ENCODE measurements at regions not wholly inside any gene's neighbourhood (a gene's known extent, or its start where the extent isn't known, plus 50 kb on each side); places are given as distances from the start of the nearest gene placed in this dataset.

- Histone ChIP-seq H3K27me3 (ENCODE audit: control insufficient read depth, insufficient read depth) (no peaks in the 10 kb centered on the region), H3K4me3 (ENCODE audit: low read length) (no peak overlapping the region), H3K27ac (ENCODE audit: low read length) (no peak overlapping the region), H3K4me1 (ENCODE audit: control insufficient read depth, insufficient read depth, low read length) (no peaks in the 10 kb centered on the region), H3K9me3 (ENCODE audit: control insufficient read depth, low read length) (no peaks in the 10 kb centered on the region)
- 89% methylated on average over 8 of the region's 8 CpGs for WGBS
- ATAC-seq (no peak), DNase-seq (no peak)
- intact Hi-C loops (cut with DNase I) = no loop called here
These were observed 67.4 kb upstream of the RAB18 start for GRCh38 chr10:27436710-27437109.

DNA sequence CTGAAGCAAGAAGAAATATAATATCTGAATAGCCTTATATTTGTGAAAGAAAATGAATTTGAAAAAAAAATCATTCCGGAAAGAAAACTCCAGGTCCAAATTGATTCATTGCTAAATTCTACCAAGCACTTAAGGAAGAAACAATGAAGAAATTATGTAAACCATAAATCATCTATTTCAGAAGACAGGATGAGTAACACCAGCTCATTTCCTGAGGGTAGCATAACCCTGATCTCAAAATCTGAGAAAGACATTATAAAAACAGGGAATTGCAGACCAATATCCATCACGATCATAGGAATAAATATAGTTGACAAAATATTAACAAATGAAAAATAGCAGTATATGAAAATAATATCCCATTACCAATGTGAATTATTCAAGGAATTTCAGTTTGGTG lies 70.1 kb upstream of the RAB18 start:
- 85% methylated on average over 2 of the region's 2 CpGs for WGBS
- intact Hi-C loops (cut with DNase I) = no loop called here
- H3K9me3 ChIP-seq (ENCODE audit: control insufficient read depth, low read length) = no peaks in the 10 kb centered on the region
- ATAC-seq = no peak
- no peak for DNase-seq
- H3K4me1 ChIP-seq (ENCODE audit: control insufficient read depth, insufficient read depth, low read length) = no peaks in the 10 kb centered on the region
- no peaks in the 10 kb centered on the region for H3K27me3 ChIP-seq (ENCODE audit: control insufficient read depth, insufficient read depth)
- no peak overlapping the region for H3K27ac ChIP-seq (ENCODE audit: low read length)
- H3K4me3 ChIP-seq (ENCODE audit: low read length) = no peak overlapping the region

DNA sequence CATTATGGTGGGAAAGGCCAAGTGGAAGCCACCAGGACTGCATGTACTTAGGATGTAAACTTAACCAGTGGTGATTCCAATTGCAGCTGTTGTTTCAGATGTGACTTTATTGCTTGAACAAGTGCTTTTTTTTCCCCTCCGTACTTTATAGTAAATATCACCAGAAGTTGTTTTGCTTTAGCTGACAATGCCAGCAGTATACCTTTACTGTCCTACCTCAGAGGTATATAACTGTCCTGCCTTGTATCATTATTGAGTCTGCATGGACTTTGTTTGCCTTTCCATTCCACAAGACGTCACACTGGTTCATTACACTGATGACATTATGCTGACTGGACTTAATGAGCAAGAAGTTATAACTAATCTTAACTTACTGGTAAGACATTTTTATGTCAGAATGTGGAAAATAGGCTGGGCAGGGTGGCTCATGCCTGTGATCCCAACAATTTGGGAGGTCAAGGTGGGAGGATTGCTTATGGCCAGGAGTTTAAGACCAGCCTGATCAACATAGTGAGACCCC lies 77.1 kb upstream of the RAB18 start:
- H3K27ac ChIP-seq (ENCODE audit: low read length) = no peak overlapping the region
- 72% methylated on average over 2 of the region's 2 CpGs for WGBS
- no peaks in the 10 kb centered on the region for H3K27me3 ChIP-seq (ENCODE audit: control insufficient read depth, insufficient read depth)
- no peak for DNase-seq
- no peaks in the 10 kb centered on the region for H3K9me3 ChIP-seq (ENCODE audit: control insufficient read depth, low read length)
- no peak overlapping the region for H3K4me3 ChIP-seq (ENCODE audit: low read length)
- ATAC-seq = no peak
- intact Hi-C loops (cut with DNase I) = no loop called here
- H3K4me1 ChIP-seq (ENCODE audit: control insufficient read depth, insufficient read depth, low read length) = no peaks in the 10 kb centered on the region

- WGBS = 51% methylated on average over 34 of the region's 34 CpGs
- intact Hi-C loops (cut with DNase I) = no loop called here
- ATAC-seq = peak in 1 of 2 donors; percentile 41
These were observed 90.2 kb upstream of the RAB18 start for GRCh38 chr10:27413831-27414348.

DNA sequence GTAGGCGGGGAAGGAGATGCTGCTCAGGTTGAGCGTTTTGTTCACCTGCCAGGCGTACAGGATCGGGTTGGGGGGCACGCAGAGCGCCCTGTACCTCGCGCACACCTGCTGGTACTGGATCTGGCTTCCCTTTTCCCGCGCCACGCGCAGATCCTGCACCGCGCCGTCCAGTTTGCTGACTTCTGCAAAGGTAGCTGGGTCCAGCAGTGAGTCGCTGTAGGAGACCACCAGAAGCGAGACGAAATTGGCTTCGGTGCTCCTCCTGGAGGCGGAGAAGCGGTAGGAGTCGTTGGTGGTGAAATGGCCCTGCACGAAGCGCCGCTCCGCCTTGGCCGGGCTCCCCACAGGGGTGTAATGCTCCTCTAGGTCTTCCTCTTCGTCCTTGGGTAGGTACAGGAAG lies 90.7 kb upstream of the RAB18 start:
- DNase-seq (peak in 2 of 3 donors; percentile 29 to 45), ATAC-seq (no peak)
- Histone ChIP-seq H3K27ac (ENCODE audit: low read length) (no peak overlapping the region), H3K4me3 (ENCODE audit: low read length) (no peak overlapping the region), H3K4me1 (ENCODE audit: control insufficient read depth, insufficient read depth, low read length) (no peaks in the 10 kb centered on the region), H3K27me3 (ENCODE audit: control insufficient read depth, insufficient read depth) (no peaks in the 10 kb centered on the region), H3K9me3 (ENCODE audit: control insufficient read depth, low read length) (no peaks in the 10 kb centered on the region)
- intact Hi-C loops (cut with DNase I) = no loop called here
- WGBS = 52% methylated on average over 28 of the region's 28 CpGs

More at GRCh38 chr10:27413831-27414348, 90.2 kb upstream of the RAB18 start:
- Histone ChIP-seq H3K9me3 (ENCODE audit: control insufficient read depth, low read length) (no peaks in the 10 kb centered on the region), H3K27ac (ENCODE audit: low read length) (no peak overlapping the region), H3K4me3 (ENCODE audit: low read length) (no peak overlapping the region), H3K4me1 (ENCODE audit: control insufficient read depth, insufficient read depth, low read length) (no peaks in the 10 kb centered on the region), H3K27me3 (ENCODE audit: control insufficient read depth, insufficient read depth) (no peaks in the 10 kb centered on the region)
- DNase-seq = peak in 2 of 3 donors; percentile 28 to 48

GRCh38 chr10:27410153-27410552 lies 94.0 kb upstream of the RAB18 start:
- Histone ChIP-seq H3K27me3 (ENCODE audit: control insufficient read depth, insufficient read depth) (no peaks in the 10 kb centered on the region), H3K4me3 (ENCODE audit: low read length) (no peak overlapping the region), H3K27ac (ENCODE audit: low read length) (no peak overlapping the region), H3K9me3 (ENCODE audit: control insufficient read depth, low read length) (no peaks in the 10 kb centered on the region), H3K4me1 (ENCODE audit: control insufficient read depth, insufficient read depth, low read length) (no peaks in the 10 kb centered on the region)
- intact Hi-C loops (cut with DNase I) = no loop called here
- 53% methylated on average over 3 of the region's 3 CpGs for WGBS
- ATAC-seq (no peak), DNase-seq (no peak)

GRCh38 chr10:27407271-27407670 lies 96.8 kb upstream of the RAB18 start:
- Histone ChIP-seq H3K9me3 (ENCODE audit: control insufficient read depth, low read length) (no peaks in the 10 kb centered on the region), H3K4me3 (ENCODE audit: low read length) (no peak overlapping the region), H3K4me1 (ENCODE audit: control insufficient read depth, insufficient read depth, low read length) (no peaks in the 10 kb centered on the region), H3K27ac (ENCODE audit: low read length) (no peak overlapping the region), H3K27me3 (ENCODE audit: control insufficient read depth, insufficient read depth) (no peaks in the 10 kb centered on the region)
- WGBS = 91% methylated on average over 6 of the region's 6 CpGs
- no peak for DNase-seq
- no peak for ATAC-seq
- intact Hi-C loops (cut with DNase I) = no loop called here

DNA sequence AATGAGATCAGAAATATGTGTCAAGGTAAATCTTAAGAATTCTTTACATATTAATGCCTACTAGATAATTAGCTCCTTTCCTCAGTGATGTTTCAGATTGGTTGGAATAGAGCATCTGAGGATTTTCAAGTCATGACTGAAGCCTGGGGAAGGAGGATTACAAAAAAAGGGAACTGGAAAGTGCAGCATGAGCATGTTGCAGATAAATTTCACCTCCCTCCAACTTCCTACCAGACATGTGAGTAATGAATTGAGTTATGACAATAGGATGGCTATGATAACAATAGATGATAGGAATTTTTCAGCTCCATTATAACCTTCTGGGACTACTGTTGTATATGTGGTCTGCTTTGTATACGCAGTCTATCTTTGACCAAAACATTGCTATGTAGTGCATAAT lies 104.2 kb upstream of the RAB18 start:
- Histone ChIP-seq H3K27me3 (ENCODE audit: control insufficient read depth, insufficient read depth) (no peaks in the 10 kb centered on the region), H3K27ac (ENCODE audit: low read length) (no peak overlapping the region), H3K4me1 (ENCODE audit: control insufficient read depth, insufficient read depth, low read length) (no peaks in the 10 kb centered on the region), H3K4me3 (ENCODE audit: low read length) (no peak overlapping the region), H3K9me3 (ENCODE audit: control insufficient read depth, low read length) (no peaks in the 10 kb centered on the region)
- intact Hi-C loops (cut with DNase I) = no loop called here
- DNase-seq (no peak), ATAC-seq (no peak)
- WGBS = 49% methylated on average over 1 of the region's 1 CpG

DNA sequence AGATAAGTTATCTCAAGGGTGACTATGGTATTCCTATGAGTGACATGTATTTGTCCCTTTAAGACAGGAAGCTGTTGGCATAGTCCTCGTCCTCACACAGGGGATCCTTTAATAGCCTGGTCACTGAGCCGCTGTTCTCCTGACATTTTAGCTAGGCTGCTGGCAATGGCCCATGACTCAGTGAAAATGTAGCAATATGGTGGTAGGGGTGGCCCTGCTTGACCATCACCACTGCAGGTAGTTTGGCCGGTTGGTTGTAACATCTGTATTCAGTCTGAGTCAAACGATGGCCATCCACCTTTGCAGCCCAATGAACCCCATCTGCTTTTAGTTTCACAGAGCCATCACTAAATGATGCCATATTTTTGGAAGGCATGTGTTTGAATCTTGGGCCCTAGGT lies 110.1 kb upstream of the RAB18 start:
- WGBS = 77% methylated on average over 4 of the region's 4 CpGs
- intact Hi-C loops (cut with DNase I) = no loop called here
- H3K27me3 ChIP-seq (ENCODE audit: control insufficient read depth, insufficient read depth) = no peaks in the 10 kb centered on the region
- H3K4me3 ChIP-seq (ENCODE audit: low read length) = no peak overlapping the region
- ATAC-seq (no peak), DNase-seq (no peak)
- H3K4me1 ChIP-seq (ENCODE audit: control insufficient read depth, insufficient read depth, low read length) = no peaks in the 10 kb centered on the region
- H3K9me3 ChIP-seq (ENCODE audit: control insufficient read depth, low read length) = no peaks in the 10 kb centered on the region
- H3K27ac ChIP-seq (ENCODE audit: low read length) = no peak overlapping the region

DNA sequence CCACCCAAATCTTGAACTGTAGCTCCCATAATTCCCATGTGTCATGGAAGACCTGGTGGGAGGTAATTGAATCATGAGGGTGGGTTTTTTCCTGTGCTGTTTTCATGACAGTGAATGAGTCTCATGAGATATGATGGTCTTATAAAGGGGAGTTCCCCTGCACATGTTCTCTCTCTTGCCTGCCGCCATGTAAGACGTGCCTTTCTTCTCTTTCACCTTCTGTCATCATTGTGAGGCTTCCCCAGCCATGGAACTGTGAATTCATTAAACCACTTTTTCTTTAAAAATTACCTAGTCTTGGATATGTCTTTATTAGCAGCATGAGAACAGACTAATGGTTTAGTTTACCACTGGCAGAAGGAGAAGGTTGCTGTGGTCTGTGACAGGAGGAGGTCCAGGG lies 111.5 kb upstream of the RAB18 start:
- no peak for ATAC-seq
- Histone ChIP-seq H3K9me3 (ENCODE audit: control insufficient read depth, low read length) (no peaks in the 10 kb centered on the region), H3K4me3 (ENCODE audit: low read length) (no peak overlapping the region), H3K4me1 (ENCODE audit: control insufficient read depth, insufficient read depth, low read length) (no peaks in the 10 kb centered on the region), H3K27ac (ENCODE audit: low read length) (no peak overlapping the region), H3K27me3 (ENCODE audit: control insufficient read depth, insufficient read depth) (no peaks in the 10 kb centered on the region)
- WGBS = 92% methylated on average over 2 of the region's 2 CpGs
- no peak for DNase-seq
- intact Hi-C loops (cut with DNase I) = no loop called here

GRCh38 chr10:27391916-27392315 lies 112.2 kb upstream of the RAB18 start:
- WGBS = 76% methylated on average over 2 of the region's 2 CpGs
- H3K9me3 ChIP-seq (ENCODE audit: control insufficient read depth, low read length) = no peaks in the 10 kb centered on the region
- no peaks in the 10 kb centered on the region for H3K27me3 ChIP-seq (ENCODE audit: control insufficient read depth, insufficient read depth)
- DNase-seq = no peak
- no peak overlapping the region for H3K4me3 ChIP-seq (ENCODE audit: low read length)
- H3K27ac ChIP-seq (ENCODE audit: low read length) = no peak overlapping the region
- ATAC-seq = no peak
- H3K4me1 ChIP-seq (ENCODE audit: control insufficient read depth, insufficient read depth, low read length) = no peaks in the 10 kb centered on the region
- intact Hi-C loops (cut with DNase I) = no loop called here

- H3K9me3 ChIP-seq (ENCODE audit: control insufficient read depth, low read length) = no peaks in the 10 kb centered on the region
- no peaks in the 10 kb centered on the region for H3K4me1 ChIP-seq (ENCODE audit: control insufficient read depth, insufficient read depth, low read length)
- DNase-seq (no peak), ATAC-seq (no peak)
- intact Hi-C loops (cut with DNase I) = no loop called here
- H3K27me3 ChIP-seq (ENCODE audit: control insufficient read depth, insufficient read depth) = no peaks in the 10 kb centered on the region
- no peak overlapping the region for H3K27ac ChIP-seq (ENCODE audit: low read length)
- H3K4me3 ChIP-seq (ENCODE audit: low read length) = no peak overlapping the region
- WGBS = 82% methylated on average over 1 of the region's 1 CpG
These were observed 112.8 kb upstream of the RAB18 start for GRCh38 chr10:27391325-27391724.
